Superior temporal gyrus (tissue), 1 donor: ENCODE measurements at regions not wholly inside any gene's neighbourhood (a gene's known extent, or its start where the extent isn't known, plus 50 kb on each side); places are given as distances from the start of the nearest gene placed in this dataset.

ENCODE experiments used
- DNase-seq: peaks from one replicate; pipeline ENCODE4 v3.0.0-alpha.2; 2016; ENCODE audit errors: extremely low spot score

DNA sequence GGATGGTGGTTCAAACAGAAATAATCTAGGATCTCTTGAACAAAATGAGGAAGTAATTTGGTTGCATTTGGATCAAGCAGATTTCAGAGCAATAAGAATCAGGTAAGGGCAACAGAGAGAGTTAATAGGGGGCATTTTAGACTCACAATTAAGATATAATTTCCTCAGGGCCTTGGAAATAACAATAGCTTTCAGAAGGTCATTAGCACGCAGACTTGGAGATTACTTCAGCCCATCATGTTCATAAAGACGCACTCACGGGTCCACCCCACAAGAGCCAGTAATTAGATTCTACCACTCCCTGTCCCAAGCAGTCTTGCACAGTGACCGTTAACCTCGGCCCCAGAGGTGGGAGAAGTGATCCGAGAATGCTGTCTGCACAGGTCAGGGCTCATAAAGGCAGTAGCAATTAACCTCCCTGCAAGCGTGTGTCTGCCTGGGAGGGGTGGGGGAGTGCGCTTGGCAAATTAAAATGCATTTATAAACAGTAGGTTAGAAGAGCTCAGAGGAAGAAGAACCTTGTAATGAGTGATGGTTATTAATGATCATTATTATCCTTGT, 125.7 kb upstream of the CCDC196 start:
- DNase-seq = no peak

DNA sequence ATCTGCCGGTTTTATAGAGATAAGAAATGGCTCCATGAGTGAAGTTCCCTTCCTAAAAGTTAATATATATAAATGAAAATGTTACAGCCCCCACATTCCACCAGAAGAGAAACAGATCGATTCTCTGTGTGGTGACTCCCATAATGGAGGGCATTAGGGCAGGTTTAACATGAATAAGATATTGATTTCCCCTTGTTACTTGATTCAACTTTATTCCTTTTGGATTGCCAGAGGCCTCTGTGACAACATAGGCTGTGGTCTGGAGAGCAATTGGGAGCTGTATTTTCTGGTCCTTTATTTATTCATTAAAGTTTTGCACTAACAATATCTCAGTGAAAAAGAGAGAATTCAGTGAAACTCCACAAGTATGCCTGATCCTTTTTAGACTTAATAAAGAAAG, 125.2 kb upstream of the CCDC196 start:
- no peak for DNase-seq

DNA sequence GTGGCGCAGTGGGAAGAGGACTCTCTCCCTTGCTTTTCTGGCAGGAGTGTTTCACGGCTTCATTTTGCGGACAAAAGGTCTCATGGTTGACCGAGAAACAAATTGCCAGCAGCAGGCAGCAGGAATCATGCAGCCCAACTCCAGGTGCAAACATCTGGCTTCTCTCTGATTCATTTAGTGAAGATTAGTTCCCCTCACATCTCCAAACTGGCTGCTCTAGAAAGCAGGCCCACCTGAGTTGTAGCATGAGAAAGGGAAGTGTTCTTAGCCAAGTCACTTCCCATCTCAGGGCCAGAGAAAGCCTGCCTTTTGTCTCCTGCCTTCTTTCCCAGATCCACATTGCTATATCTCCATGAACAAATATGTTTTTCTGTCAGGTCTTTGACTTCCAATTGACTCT, 120.8 kb upstream of the CCDC196 start:
- DNase-seq = no peak

DNA sequence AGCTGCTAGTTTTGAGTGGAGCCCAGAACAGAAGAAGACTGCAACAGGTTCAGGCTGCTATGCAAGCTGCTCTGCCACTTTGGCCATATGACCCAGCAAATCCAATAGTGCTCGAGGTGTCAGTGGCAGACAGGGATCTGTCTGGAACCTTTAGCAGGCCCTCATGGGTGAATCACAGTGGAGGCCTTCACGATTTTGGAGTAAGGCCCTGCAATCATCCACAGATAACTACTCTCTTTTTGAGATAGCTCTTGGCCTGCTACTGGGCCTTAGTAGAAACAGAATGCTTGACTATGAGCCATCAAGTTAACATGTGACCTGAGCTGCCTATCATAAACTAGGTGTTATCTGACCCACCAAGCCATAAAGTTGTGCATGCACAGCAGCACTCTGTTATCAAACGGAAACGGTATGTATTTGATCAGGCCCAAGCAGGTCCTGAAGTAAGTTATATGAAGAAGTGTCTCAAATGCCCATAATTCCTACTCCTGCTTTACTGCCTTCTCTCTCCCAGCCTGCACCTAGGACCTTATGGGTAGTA, 116.9 kb upstream of the CCDC196 start:
- no peak for DNase-seq

DNA sequence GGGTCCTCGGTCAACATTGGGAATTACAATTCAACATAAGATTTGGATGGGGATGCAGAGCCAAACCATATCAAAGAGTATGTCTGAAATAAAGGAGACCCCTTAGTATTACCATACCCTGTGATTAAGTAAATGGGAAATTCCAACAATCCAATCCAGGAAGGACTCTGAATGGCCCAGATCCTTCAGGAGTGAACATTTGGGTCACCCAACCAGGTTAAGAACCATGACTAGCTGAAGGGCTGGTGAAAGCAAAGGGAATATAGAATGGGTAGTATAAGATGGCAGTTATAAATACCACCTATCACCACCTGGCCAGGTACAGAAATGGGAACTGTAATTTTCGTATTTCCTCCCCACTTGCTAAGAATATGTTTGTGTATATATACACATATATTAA, 114.4 kb upstream of the CCDC196 start:
- no peak for DNase-seq

DNA sequence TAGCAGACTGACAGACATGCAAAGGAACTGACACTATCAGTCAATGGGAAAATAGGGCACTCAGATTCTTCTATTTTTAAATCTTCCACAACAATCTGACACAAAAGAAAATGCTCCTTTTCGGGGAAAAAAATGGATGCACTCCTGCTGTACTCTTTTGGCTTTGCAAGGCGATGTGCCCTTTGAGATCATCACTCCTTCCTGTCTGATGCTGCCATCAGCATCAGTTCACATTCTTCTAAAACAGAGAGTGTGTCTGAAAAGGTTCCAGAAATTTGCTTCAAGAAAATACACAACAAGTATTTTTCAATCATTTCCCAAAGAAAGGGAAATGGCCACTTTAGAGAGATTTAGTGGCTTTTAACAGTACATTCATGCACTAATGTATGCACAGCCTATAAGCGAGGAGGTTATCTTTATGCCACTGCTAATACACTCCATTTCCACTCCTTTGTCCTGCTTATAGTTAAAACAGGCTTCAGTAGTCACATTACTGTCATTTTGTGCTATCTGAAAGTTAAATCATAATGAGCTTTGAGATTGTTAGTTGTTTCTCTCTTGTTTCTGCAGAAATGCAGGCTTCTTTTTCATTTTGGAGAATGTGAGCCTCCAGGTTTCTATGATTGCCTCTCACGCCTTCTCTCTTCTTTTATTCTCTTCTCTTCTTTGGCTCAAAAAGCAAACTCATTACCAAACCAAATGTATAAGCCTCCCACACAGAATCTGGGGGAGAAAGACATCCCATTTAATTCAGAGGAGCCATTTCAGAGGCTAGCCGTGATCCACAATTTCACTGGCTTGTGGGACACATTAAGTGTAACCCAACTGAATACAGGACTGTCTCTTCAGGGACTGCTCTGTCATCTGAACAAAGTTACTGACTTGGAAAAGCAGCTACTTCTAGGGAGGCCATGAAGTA, 110.9 kb upstream of the CCDC196 start:
- peak; percentile 48 for DNase-seq

DNA sequence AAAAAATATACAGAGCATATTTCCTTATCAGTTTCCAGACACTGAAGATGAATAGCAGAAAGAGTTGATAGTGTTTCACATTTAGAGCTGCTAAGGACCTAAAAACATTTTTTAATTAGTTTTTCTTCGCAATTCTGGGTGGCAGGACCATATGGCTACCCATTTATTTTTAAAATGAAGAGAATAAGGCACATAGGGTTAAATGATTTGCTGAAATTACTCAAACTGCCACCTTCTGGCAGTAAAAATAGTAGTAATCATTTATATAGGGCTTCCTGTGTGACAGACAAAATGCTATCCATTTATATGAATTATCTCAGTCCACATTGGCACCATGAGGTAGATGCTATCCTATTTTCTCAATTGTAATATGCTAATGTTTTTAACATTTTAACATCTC, 108.6 kb upstream of the CCDC196 start:
- DNase-seq = no peak

DNA sequence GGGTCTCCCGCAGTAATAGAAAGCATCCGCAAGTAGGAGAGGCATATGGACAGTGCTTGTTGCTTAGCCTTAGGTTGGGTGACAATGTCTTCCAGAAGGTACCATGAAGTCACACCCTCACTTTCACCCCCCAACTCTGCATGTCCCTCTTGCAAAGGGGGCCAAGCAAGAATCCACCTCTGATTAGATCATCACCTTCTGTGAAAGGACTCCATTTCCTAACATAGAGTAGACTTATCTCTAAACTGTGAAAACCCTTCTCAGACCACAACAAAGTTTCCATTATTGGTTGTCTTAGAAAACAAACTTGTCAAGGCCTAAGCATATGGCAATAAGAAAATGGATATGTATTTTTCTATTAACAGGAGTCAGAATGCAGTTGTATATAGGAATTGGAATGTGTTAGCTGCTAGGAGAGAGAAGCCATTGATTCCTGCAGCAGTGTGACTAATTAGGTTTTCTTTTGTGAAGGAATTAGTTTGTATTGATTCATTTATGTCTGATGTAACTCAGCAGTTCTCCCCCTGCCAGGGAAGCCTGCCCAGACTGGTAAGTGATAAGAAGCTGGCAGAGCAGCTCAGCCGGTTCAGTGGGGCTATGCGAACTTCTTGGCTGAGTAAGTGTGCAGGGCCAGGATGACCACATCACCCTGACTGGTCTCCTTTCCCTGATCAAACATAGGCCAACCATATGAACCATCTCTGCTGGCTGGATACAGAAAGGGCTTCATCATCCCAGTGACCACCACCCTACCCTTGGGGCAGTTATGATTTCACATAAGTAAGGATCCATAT, 107.3 kb upstream of the CCDC196 start:
- DNase-seq = no peak

DNA sequence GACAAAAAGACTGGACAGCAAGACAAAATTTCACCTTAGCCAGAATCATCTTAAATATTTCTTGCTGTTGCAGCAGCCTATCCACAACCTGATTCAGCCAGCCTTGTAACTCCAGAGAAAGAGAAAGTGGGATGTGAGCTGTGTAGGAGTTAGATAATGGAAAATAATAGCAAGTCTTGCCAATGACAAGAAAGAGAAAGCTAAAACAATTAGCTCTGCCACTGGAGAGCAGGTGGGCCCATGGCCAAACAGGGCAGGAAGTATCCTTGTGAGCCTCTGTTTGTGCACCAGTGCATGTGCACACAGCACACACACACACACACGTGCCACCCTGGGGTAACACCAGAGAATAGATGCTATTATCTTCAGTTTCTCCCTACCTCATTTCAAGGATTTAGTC, 106.0 kb upstream of the CCDC196 start:
- no peak for DNase-seq

DNA sequence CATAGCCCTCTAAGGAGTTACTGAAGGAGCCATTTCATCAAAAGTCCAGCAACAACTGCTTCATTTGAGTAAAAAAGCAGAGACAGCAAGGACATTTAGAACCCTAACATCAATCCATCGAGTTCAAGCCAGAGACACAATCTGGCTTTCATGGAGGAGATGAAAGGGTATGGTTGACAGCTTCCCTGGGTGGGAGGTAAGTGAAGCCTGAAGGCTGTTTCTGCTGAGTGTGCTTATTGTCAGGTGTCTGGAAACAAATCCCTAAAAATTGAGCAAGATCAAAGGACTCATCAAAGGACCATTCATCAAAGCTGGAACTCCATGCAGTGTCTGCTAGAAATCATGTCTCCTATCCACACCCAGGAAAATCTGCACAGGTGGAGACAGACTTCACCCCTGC, 104.4 kb upstream of the CCDC196 start:
- no peak for DNase-seq

DNA sequence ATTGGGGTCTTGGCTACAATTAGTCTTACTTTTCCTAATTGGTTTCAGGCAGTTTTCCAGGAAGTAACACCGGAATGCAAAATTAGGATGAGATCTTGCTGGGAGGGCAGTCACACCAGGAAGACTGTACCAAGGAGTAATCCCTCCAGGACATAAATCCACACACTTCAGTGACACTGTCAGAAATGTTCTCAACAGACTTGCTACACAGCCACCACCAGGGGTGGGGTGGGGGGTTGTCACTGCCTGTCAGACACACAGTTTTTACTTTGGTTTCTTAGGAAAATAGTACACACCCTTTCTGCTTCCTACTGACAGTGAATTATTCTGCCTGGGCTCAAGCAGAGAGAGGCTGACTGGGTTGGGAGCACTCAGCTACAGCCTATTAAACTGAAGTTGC, 102.9 kb upstream of the CCDC196 start:
- no peak for DNase-seq

DNA sequence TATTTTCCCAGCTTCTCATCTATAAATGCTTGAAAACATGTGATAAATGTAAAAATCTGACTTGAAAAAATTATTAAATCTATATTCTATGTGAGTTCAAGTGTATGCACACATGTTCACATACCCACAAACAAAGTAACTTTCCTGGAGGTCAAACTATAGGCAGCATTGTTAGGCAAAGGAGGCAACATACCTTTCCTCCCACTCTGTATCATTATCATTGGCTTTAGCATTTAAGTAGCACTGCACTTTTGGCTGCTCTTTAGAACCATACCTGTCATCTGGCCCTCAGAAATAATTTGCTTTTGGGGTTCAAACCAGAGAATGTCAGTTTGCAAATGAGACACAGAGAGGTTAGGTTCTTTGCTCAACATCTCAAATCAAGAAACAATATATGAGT, 102.4 kb upstream of the CCDC196 start:
- no peak for DNase-seq

DNA sequence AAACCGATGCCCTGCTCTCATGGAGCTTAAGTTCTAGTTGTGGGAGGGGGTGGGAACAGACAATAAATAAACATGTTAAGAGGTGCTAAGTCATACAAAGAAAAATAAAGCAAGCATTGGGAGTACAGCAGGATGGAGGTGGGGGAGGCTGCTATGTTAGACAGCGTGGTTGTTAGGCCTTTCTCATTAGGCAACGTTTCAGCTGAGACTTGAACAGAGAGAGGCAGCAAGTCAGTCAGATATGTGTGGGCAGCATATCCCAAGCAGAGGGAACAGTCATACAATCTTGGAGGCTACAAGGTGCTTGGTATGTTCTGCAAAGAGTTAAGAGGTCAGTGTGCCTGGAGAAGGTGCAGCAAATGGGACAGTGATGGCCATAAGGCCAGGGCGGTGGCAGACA, 97.7 kb upstream of the CCDC196 start:
- no peak for DNase-seq

DNA sequence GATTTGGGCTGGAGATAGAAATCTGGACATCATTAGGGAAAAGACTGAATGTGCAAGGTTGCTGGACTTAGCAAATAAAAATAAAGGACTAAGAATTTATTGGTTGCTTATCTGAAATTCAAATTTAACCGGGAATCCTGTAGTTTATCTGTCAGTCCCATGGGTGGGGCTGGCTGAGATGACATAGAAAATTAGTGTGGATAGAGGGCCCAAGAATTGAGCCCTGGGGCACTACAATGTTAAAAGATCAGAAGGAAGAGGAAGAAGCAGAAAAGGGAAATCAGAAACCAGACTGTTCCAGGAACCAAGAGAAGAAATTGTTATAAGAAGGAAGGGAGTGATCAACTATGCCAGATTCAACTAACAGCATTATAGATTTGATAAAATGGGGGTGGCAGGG, 96.7 kb upstream of the CCDC196 start:
- no peak for DNase-seq

DNA sequence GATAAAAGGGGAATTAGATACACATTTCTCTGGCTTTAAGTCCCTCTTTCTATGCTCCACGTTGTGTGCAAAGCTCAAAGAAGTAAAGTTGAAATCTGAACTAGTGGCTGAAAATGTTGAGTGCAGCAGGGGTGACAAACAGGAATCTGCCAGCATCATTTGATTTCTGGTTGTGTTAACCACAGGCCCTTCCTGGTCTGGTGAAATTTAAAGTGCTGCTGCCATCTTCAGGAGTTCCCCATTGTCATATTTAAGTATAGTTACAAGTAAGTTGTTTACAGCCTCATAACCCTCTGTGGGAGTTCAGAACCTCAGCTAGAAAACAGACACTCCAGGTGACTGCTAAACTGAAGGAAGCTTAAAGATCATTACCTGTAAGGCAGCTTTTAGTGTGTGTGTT, 90.9 kb upstream of the CCDC196 start:
- DNase-seq = no peak

DNA sequence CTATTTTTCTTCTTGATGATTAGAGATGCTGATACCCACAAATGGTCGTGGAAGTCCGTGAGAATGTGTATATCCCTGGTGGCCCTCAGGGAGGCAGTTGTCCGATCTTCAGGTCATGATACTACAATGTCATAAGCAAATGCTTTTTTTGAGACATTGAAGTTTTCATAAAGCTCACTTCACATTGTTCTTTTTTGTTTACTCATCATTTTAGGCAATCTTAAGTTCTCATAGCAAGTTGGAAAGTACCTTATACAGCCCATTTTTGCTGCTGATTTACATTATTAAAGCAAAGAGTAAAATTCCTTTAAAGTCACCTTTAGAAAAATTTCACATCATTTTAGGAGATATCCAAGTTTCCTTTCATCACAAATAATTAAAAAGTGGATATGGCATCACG, 90.0 kb upstream of the CCDC196 start:
- DNase-seq = no peak

DNA sequence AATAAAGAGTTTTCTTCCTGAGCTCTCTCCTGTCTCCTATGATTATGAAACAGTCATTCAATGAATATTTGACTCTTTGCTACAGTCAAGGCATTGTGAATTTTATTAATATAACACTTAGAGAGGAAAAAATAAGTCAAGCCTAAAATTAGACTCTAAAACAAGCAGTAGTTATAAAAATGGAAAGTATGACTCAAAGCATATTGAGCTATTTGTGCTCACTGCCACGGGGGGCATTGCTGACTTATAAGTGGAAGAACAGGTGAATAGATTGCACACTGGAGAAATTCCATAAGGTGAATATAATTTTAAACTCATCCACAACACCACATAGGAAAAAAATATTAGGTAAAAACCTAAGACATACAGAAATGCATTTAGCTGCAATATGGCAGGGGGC, 87.7 kb upstream of the CCDC196 start:
- no peak for DNase-seq

DNA sequence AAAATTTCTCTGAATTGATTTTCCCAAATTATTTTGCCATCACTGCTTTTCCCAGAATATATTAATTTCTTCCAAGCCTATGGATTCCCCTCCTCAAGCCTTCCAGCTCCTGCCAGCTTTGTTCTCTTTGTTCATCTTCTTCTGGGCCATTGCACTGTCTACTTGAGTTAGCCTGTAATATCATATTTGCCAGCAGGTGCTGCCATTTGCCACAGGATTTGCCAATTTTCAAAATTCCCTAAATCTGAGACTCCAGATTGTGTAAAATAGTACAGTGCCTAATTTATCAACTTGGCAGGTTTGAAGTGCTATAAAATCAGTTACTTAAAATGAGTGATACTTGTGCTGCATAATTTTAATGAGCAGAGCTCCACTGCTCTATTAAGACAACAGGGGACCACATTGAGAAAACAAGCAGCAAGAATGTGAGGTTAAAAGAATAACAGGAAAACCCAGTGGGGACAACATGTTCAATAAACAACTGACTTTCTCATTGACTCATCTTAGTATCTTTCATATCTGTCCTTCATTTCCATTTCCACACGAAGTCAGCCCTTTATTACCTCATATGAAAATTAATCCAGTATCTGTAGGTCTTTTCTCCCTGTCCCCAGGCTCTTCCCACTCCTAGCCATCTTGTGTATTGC, 84.6 kb upstream of the CCDC196 start:
- DNase-seq = peak; percentile 51

DNA sequence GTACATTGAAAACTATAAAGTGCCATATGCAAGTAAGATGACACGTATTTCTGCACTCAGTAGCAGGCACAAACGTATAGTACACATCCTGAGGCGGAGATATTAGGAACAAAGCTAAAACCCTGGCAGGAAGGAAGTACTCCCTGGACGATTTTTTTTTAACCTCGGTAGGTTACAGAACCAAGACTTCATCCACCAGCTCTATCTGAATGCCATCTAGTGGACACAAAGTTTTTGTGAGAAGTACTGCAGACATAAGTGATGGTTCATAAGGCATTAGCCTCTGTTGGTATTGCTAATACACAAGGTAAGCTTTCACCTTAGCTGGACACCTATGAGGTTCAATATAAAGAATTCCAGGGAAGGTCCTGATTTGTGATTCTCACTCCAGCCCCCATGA, 83.0 kb upstream of the CCDC196 start:
- DNase-seq = peak; percentile 77

DNA sequence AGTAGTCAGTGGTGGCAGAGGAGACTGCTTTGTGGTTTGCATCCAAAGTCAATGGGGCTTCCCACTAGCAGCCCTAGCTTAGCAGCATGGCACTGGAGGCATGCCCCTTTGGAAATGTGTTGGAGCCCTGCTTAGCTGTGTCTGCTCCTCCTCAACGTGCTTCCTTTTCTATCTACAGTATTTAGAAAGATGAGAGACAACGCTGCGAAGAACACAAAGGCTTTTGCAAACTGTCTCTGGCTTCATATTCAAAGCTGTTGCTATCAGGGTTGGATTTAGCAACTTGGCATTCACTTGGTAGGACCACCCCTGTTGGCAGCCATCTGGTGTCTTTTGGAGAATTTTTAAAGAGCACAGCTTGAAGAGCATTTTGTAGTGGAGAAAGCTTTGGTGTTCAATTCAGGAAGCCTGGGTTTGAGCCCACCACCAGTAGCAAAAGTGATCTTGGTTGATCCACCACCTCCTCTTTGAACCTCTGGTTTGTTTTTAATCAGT, 82.1 kb upstream of the CCDC196 start:
- DNase-seq = no peak

DNA sequence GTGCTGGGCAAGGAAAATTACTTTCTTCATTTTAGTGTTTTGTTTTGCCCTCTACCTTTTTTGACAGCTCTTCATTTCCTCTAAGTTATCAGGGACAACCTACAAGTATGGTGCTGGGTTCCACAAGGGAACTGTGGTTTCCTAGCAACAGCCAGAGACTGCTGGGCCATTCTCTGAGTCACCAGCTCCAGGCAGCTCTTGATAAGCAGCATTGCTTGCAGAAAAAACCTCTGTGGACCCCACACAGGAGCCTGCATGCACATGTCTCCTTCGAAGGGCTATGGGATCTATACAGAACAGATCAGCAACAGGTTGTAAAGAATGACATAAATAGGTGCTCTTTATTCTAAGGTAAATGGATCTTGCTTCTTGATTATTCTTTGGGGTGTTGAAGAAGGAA, 81.0 kb upstream of the CCDC196 start:
- DNase-seq = no peak

DNA sequence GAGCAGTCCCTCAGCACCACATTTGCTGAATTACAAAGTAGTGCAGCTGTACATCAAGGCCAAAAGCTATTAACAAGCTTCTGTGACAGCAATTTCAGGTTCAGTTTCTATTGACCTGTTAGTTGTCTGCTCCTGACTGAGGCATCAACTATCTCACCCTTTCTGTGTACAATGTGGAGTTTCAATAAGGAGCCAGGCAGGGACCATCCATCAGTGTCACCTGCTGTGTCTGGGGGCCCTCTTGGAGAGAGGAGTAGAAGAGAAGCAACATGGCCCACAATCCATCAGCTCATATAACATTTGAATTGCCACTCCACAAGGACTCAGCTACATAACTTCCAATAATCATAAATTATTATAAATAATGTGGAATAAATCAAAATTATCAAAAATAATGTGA, 72.3 kb upstream of the CCDC196 start:
- DNase-seq = no peak
